GM21619 (cell line): ENCODE measurements at regions not wholly inside any gene's neighbourhood (a gene's known extent, or its start where the extent isn't known, plus 50 kb on each side); places are given as distances from the start of the nearest gene placed in this dataset.
"Not testable (repeated sequence)": the region's sequence is repeated elsewhere in the genome, so short reads cannot be mapped to it uniquely, and the experiment has no call there.

Source experiments
- ATAC-seq: cut with Tn5 transposase; IDR thresholded peaks from one replicate; pipeline ENCODE4 v1.9.1; 2021; ENCODE audit not compliant: unreplicated experiment

DNA sequence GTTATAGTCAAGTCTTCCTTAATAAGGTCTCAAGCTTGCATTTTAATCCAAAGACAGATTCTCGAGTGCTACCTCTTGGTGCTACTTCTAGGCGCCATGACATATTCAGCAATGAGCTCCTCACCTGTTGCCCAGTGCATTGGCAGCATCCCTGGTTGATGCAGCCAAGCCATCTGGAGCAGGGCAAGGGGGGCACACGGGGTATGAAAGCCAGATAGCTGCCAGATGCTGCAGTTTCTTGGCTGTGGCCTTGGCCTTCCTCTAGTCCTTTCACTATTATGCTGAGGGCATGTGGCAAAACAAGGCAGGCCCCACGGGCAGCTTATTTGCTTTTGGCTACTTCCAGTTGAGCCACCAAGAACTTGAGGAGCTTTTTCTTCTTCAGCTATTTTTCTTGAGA is 168.6 kb upstream of the PGRMC2 start:
- no peak for ATAC-seq

DNA sequence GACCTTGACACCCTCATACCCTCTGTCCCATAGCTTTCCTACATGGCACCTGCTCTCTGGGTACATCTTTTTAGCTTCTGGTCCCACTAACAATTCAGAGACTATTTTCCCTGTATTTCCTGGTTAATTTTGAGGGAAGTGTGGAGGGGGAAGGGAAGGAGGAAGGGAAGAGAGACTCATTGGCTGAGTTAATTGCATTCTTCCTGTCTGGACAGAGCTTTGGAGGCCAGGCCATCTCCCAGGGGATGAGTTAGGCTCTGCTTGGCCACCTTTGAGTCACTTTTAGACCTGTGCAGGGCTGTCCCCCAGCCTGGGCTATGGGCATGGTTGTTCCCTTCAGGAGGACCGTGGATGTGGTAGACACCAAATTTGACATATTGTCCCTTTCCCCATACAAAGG is 167.9 kb upstream of the PGRMC2 start:
- no peak for ATAC-seq

DNA sequence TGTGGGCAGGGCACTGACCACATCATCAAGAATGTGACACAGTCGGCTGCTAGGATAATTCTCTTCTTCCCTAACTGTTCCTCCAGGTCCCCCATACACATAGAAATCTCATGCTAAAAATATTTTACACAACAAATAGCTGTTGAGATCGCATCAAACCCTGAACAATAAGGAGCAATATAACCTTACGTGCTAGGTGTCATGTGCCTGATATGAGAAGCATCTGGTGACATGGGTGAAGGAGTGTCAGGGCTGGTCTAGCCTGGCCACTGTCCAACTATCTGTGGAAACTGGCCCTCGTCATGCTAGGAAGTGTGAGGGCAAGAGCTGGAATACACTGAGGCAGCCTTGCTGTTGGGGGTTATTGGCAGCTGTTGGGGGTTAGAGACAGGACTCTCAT is 167.3 kb upstream of the PGRMC2 start:
- ATAC-seq = no peak

DNA sequence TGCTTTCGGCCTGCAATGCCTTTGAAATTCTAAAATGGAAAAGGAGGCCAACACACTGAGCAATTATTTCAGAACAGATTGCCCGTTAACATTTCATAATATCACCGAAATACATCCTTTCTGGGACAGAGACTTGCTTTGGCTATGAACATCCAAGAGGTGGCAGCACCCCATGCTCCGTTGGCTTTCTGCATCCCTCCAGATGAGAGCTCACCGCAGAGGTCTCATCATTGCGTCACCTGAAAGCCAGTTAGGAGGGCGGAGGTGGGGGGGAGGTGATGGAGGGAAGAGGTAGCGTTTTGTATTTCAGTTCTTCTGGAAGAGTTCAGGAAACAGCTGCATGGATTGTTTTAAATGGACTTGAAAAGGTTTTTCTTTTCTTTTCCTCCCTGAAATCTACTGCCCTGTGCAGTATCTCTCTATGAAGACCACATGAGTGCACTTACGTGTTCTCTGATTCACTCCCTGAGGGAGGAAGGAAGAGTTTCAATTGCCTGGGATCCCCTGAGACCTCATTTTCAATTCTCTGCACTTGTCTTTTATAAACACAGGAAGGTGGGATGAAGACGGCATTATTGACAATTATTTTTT is 166.8 kb upstream of the PGRMC2 start:
- ATAC-seq = peak; percentile 98

DNA sequence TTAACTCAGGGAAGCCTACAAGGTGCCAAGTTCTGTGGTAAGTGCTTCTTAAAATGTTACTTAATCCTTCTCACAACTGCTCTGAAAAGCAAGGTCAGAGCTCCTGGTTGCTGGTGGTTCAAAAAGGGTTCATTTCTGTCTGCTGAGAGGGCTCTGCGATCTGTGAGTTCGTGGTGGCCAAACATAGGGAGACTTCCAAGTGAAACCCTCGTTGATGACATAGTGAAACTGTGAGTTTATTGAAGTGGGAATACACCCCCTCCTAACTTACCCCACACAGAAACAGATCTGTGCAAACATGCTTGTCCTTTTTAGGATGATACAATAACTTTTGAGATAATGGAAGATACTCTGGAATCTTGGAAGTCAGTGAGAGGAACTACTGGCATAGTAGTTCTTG is 164.8 kb upstream of the PGRMC2 start:
- ATAC-seq = no peak

DNA sequence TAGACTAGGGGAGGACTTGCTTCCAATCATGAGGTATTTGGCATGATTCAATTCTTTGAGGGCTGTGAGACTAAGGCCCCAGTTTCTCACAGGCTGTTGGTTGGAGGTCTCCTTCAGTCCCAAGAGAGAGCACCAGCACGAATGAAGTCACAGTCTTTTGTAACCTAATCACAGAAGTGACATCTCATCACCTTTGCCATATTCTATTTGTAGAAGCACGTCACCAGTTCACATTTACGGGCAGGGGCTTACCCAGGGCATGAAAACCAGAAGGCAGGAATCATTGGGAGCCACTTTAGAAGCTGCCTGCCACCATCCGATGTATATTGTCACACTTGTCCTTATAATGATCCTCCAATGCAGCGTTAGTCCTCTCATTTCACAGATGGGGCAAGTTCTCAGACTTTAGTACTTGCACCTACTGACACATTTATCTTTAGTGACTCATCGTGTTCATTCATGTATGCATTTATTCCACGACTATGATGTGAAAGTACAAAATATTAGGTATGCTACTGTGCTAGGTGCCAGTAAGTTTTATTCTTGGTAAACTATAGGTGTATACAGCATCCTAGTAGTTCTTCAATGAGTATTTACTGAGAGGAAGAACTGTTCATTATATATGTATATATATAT is 163.8 kb upstream of the PGRMC2 start:
- ATAC-seq = no peak

DNA sequence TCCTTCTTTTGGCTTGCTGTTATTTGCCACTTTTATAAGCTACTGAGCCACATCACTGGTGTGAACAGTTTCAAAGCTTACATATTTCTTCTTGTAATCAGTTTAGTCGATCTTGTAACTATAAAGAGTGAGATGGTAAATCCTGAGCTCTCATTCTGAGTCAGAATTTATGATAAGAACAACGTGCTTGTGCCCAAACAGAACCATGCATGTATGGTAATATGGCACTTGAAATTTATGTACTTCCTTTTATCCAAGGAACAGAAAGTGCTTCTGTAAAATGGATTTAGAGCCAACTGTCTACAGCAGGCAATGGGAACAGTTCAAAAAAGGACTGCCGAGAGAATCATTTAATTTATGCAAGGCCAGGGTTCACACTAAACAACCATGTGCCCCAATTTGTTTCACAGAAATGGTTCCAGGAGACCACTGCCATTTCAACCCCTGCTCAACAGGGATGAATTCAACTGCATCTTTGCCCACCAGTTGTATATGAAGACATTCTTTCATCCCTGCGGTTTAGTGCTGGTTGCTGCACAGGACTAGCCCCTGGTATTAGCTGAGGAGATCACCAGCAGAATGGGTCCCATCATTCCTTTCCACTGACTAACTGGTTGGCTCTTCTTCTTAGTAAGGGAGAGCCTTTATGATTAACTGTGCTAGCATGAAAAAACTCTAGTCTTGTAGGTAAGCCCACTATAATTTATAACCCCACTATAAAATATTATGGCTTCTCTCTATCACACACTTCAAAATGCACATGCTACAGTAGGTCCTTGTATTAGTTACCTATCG is 162.9 kb upstream of the PGRMC2 start:
- no peak for ATAC-seq

DNA sequence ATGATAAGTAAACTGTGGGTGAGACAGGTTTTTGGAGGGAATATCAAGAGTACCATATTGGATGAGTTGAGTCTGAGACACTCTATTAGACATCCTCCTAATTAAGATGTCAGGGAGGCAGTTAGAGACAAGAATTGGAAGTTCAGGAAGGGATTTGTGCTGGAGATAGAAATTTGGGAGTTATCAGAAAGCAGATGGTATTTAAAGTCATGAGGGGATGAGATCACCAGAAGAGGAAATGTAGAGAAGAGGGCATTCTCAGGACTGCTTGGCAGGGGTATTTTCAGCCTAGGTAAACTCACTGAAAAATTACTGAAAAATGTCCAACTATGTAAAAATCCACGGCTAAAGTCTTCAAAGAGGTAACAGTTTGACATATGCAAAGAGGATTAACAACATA is 161.6 kb upstream of the PGRMC2 start:
- no peak for ATAC-seq

DNA sequence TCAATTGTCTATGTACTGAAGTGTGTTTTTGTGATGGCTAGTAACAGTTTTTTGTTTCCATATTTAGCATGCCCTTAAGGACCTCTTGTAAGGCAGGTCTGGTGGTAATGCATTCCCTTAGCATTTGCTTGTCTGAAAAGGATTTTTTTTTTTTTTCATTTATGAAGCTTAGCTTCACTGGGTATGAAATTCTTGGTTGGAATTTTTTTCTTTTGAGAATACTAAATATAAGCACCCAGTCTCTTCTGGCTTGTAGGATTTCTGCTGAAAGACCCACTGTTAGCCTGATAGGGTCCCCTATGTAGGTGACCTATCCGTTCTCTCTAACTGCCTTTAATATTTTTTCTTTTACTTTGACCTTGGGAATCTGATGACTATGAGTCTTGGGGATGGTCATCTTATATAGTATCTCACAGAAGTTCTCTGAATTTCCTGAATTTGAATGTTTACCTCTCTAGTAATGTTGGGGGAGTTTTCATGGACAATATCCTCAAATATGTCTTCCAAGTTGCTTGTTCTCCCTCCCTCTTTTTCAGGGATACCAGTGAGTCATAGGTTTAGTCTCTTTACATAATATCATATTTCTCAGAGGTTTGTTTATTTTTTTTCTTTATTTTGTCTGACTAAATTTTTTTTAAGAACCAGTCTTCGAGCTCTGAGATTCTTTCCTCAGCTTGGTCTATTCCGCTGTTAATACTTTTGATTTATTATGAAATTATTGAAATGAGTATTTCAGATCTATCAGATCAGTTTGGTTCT is 157.1 kb upstream of the PGRMC2 start:
- no peak for ATAC-seq

DNA sequence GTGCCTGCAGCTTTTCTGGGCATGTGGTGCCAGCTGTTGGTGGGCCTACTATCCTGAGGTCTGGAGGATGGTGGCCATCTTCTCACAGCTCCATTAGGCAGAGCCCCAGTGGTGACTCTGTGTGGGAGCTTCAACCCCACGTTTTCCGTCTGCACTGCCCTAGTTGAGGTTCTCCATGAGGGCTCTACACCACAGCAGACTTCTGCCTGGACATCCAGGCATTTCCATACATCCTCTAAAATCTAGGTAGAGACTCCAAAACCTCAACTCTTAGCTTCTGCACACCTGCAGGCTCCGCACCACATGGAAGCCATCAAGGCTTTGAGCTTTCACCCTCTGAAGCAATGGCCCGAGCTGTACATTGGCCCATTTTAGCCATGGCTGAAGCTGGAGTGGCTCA is 153.3 kb upstream of the PGRMC2 start:
- ATAC-seq = no peak

DNA sequence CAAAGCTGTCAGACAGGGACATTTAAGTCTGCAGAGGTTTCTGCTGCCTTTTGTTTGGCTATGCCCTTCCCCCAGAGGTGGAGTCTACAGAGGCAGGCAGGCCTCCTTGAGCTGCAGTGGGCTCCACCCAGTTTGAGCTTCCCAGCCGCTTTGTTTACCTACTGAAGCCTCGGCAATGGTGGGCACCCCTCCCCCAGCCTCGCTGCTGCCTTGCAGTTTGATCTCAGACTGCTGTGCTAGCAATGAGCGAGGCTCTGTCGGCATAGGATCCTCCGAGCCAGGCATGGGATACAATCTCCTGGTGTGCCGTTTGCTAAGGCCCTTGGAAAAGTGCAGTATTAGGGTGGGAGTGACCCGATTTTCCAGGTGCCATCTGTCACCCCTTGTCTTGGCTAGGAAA is 149.4 kb upstream of the PGRMC2 start:
- not testable (repeated sequence) for ATAC-seq

DNA sequence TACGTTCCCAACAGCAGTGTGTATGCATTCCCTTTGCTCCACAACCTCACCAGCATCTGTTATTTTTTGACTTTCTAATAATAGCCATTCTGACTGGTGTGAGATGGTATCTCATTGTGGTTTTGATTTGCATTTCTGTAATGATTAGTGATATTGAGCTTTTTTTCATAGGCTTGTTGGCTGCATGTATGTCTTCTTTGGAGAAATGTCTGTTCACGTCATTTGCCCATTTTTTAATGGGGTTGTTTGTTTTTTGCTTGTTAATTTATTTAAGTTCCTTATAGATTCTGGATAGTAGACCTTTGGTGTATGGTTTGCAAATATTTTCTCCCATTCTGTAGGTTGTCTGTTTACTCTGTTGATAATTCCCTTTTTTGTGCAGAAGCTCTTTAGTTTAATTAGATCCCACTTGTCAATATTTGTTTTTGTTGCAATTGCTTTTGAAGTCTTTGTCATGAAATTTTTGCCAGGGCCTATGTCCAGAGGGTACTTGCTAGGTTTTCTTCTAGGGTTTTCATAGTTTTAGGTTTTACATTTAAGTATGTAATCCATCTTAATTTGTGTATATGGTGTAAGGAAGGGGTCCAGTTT is 141.5 kb upstream of the PGRMC2 start:
- ATAC-seq = not testable (repeated sequence)

DNA sequence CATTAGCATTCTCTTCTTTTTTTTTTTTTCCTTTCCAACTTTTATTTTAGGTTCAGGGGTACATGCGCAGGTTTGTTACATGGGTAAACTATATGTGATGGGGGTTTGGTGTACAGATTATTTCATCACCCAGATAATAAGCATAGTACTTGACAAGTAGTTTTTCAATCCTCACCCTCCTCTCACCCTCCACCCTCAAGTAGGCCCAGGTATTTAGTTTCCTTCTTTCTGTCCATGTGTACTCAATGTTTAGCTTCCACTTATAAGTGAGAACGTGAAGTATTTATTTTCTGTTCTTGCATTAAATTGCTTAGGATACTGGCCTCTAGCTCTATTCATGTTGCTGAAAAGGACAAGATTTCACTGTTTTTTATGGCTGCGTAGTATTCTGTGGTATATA is 140.8 kb upstream of the PGRMC2 start:
- ATAC-seq = no peak

DNA sequence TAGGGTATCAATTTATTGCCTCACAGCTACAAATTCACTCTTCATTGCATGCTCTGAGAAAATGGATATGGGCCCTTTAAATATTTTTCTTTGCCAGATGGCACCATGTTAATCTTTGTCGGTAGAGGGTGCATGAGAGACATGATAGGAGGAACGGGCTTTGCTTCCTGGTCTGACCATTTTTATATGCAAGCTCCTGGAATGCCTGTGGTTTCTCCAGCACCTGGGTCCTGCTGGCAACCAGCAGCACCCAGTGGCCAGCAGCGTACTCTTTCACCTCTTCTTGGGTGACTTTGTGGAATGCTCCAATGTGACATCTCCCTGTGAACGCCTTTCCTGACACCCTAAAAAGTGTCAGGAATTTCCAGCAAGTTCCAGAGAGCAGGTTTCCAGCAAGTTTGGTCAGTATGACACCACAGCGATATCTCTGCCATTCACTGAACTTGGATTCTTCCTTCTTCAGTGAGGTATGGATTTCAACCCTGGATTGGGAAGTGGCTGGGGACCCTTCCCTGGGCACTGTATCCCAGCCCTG is 140.3 kb upstream of the PGRMC2 start:
- ATAC-seq = no peak

DNA sequence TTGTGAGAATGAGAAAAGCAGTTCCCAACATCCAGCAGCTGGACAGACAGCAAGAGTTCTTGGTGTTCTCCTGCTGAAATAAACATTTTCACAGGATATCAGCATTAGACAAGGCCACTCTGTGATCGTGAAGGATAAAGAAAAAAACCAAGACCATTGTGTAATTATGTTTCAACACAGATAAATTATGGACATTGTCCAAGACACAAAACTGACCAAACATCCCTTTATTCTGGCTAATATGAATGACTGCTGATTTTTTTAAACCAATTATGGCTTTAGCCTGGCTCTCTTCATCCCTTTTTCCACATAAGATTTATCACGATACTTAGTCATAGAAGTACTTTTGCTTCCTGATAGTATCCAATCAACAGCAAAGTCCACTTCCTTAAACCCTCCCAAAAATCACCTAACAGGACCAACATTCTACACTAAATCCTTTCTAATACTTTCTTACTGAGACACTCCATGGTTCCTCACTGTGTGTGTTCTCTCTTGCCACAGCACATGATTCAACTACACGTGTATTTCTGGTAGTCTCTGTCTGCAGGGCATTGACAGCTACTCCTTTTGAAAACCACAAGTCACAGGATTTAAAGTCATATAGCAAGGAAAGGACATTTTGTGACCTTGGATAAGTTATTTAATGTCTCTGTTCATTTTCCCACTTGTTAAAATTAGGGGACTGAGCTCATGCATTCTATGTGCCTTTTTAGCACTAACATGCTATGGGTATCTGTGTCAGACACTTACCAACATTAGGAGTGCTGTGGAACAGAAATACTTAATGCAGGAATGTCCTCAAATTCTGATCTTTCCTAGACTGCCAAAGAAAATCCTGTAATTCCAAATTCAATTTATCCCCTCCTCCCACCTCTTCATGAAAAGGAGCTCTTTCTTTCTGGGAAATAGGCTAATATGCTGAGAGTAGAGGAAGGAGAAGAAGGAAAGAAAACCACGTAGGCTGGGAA is 137.2 kb upstream of the PGRMC2 start:
- no peak for ATAC-seq

DNA sequence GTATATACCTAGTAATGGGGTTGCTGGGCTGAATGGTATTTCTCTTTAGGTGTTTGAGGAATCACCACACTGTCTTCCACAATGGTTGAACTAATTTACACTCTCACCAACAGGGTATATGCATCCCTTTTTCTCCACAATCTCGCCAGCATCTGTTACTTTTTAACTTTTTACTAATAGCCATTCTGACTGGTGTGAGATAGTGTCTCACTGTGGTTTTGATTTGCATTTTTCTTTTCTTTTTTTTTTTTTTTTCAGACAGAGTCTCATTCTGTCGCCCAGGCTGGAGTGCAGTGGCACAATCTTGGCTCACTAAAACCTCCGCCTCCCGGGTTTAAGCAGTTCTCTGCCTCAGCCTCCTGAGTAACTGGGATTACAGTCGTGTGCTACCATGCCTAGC is 134.7 kb upstream of the PGRMC2 start:
- peak; percentile 49 for ATAC-seq

DNA sequence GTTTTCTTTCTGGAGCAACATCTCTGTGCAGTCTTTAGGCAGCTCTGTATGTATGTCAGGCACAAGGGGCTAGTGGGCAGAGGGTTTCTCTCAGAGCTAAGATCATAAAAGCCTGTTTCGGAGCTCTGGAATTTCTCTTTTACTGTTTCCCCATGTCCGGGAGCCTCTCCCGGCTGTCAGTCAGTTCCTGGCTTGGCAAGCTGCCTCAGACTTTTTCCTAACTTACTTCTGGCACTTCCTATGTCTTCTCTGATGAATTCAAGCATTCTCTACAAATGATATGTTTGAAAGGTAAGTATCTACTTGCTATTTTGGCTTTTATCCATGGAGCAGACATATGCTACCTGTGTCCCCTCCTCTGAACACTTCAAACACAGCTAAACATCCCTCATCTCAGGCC is 129.3 kb upstream of the PGRMC2 start:
- ATAC-seq = no peak

DNA sequence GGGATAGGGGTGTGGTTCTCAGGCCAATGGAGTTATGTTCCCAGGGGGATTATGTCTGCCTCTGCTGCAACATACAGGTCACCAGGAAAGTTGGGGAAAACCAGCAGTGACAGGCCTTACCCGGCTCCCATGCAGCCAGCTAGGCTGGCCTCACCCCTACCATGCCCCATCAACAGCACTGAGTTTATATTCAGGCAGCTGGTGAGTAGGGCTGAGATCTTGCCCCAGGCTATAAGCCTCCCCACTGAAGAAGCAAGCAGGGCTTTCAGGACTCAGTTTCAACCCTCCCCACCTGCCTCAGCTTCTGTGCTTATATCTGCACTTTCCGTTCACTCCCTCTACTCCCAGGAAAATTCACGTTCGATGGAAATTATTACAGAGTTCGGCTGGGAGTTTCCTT is 122.4 kb upstream of the PGRMC2 start:
- ATAC-seq = no peak

DNA sequence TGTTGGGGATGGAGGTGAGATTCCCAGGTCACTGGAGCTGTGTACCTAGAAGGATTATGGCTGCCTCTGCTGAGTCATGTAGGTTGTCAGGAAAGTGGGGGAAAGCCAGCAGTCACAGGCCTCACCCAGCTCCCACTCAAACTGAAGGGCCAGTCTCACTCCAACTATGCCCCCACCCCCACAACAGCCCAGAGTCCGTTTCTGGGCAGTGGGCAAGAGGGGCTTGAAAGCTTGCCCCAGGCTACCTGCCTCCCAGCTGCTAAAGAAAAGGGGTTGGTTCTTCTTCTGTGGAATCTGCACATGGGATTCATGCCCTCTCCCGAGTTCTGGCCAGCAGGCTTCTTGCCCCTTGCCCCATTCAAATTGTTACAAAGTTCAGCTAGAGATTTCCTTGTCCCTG is 116.0 kb upstream of the PGRMC2 start:
- ATAC-seq = no peak

DNA sequence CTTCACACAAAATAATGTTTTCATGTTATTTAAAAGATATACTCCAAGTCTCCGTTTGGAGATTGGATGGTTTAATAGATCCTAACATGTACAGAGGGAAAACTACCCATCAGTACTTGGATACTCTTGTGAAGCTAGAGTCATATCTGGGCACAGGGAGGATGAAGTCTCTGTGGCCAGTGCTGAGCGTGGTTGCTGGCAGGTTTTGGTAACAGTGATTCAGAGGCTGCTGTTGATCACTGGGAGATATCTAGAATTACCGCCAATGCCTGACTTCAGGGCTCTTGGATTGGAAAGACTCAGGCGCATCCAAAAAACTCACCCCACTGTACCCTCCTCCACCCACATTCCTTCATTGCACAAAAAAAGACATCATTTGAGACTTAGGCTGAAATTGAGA is 107.2 kb upstream of the PGRMC2 start:
- ATAC-seq = no peak
